Stomach (tissue), 8 donors: ENCODE measurements at regions not wholly inside any gene's neighbourhood (a gene's known extent, or its start where the extent isn't known, plus 50 kb on each side); places are given as distances from the start of the nearest gene placed in this dataset.

ENCODE experiments used
- DNase-seq, 2 donors: peaks; one replicate each; pipeline versions ENCODE4 v3.0.0 to v3.0.0-alpha.2; 2013 to 2019
- H3K27ac ChIP-seq, 5 donors: fragments of 200-600 bp in 4 of 5; sonication (generic) in 4 of 5; one replicate each; pipeline ENCODE4 v1.5.1; 2013 to 2019; ENCODE audit warnings: mild to moderate bottlenecking in 1 of 5, moderate library complexity in 1 of 5
- H3K27me3 ChIP-seq, 3 donors: fragments of 200-600 bp; sonication (generic); one replicate each; pipeline ENCODE4 v1.5.1; 2017 to 2019; ENCODE audit warnings: mixed run types in 1 of 3
- H3K36me3 ChIP-seq, 4 donors: fragments of 200-600 bp; sonication (generic); 1 replicate in 3 of 4; 2 replicates in 1 of 4; pipeline ENCODE4 v1.5.1; 2016 to 2019
- H3K4me1 ChIP-seq, 4 donors: fragments of 200-600 bp; sonication (generic); one replicate each; pipeline ENCODE4 v1.5.1; 2016 to 2019
- H3K4me3 ChIP-seq, 4 donors: fragments of 200-600 bp; sonication (generic) in 3 of 4; one replicate each; pipeline ENCODE4 v1.5.1; 2016 to 2019; ENCODE audit warnings: mild to moderate bottlenecking in 1 of 4
- H3K9me3 ChIP-seq, 4 donors: fragments of 200-600 bp; sonication (generic); one replicate each; pipeline ENCODE4 v1.5.1; 2016 to 2019
- EP300 ChIP-seq: sonication (generic); formaldehyde crosslinking; IDR thresholded peaks from one replicate; pipeline ENCODE4 v1.6.1; 2017; ENCODE audit warnings: antibody characterized with exemption
- POLR2A ChIP-seq, 4 donors: fragments of 450-650 bp; IDR thresholded peaks; one replicate each; pipeline ENCODE4 v1.6.1; 2016; ENCODE audit warnings: antibody characterized with exemption in 4 of 4, control low read depth in 2 of 4, mild to moderate bottlenecking in 1 of 4, moderate library complexity in 1 of 4
- POLR2AphosphoS5 ChIP-seq, 3 donors: sonication (generic); formaldehyde crosslinking; IDR thresholded peaks; one replicate each; pipeline ENCODE4 v1.6.1; 2016; ENCODE audit warnings: antibody characterized with exemption in 3 of 3
- WGBS, 5 donors: extraction: QIAGEN DNeasy Blood & Tissue Kit in 3 of 5; methylation state at CpG; one replicate each; pipeline versions ENCODE4 v1.1.5 to v1.1.7; 2013 to 2018; 5-methylcytosine and 5-hydroxymethylcytosine counted together
- intact Hi-C: fragments of 100-400 bp; cut with DNase I; formaldehyde crosslinking; loops from one replicate; pipeline ENCODE4 v1.15.1; 2023; ENCODE audit warnings: low total_unique reads
- TF ChIP-seq, protein P1 (sequence below), 7 experiments: fragments of 450-650 bp in 4 of 7; fragments of 200-600 bp in 3 of 7; sonication (generic) in 3 of 7; IDR thresholded peaks; one replicate each; pipeline ENCODE4 v1.5.1; 2016 to 2019; ENCODE audit warnings: antibody characterized with exemption in 7 of 7, control low read depth in 2 of 7, mild to moderate bottlenecking in 1 of 7
- donor health status: healthy with polysubstance abuse.
- donor health status: Bipolar disorder and iron deficiency.
- donor health status: healthy.

DNA sequence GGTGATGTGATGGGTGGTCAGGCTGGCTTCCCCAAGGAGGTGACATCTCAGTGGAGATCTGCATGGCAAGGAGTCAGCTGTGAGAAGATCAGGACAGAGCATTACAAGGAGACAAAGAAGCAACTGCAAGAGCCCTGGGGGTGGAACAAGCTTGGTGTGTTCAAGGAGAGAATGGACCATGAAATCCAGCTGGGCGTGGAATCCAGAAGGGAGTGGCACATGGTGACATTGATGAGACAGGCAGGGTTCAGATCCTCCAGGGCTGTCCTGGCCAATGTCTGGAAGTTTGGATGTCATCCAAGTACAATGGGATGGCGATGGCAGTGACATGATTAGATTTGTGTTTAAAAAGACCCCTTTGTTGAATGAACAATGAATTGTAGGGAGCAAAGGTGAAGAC lies 175.6 kb downstream of the MACROH2A1 start:
- intact Hi-C loops = no loop called here
- Histone ChIP-seq H3K27me3 (no peaks in the 10 kb centered on the region), H3K36me3 (no peaks in the 10 kb centered on the region), H3K4me1 (peaks cover 0 to 7% (median 0%) of the 10 kb centered on the region in 4 donors), H3K4me3 (no peak overlapping the region), H3K27ac (no peak overlapping the region), H3K9me3 (no peaks in the 10 kb centered on the region)
- 68 to 83% (median 72%) methylated on average over 2 of the region's 2 CpGs for WGBS, 5 donors
- no peak for TF ChIP-seq POLR2AphosphoS5 (IDR thresholded peaks at IDR 0.05)
- no peak for TF ChIP-seq POLR2A (IDR thresholded peaks at IDR 0.05)
- TF ChIP-seq EP300 = no peak
- TF ChIP-seq, protein P1, sequence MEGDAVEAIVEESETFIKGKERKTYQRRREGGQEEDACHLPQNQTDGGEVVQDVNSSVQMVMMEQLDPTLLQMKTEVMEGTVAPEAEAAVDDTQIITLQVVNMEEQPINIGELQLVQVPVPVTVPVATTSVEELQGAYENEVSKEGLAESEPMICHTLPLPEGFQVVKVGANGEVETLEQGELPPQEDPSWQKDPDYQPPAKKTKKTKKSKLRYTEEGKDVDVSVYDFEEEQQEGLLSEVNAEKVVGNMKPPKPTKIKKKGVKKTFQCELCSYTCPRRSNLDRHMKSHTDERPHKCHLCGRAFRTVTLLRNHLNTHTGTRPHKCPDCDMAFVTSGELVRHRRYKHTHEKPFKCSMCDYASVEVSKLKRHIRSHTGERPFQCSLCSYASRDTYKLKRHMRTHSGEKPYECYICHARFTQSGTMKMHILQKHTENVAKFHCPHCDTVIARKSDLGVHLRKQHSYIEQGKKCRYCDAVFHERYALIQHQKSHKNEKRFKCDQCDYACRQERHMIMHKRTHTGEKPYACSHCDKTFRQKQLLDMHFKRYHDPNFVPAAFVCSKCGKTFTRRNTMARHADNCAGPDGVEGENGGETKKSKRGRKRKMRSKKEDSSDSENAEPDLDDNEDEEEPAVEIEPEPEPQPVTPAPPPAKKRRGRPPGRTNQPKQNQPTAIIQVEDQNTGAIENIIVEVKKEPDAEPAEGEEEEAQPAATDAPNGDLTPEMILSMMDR (IDR thresholded peaks at IDR 0.05) = no peak
- peak in 1 of 2 donors; percentile 8 for DNase-seq

DNA sequence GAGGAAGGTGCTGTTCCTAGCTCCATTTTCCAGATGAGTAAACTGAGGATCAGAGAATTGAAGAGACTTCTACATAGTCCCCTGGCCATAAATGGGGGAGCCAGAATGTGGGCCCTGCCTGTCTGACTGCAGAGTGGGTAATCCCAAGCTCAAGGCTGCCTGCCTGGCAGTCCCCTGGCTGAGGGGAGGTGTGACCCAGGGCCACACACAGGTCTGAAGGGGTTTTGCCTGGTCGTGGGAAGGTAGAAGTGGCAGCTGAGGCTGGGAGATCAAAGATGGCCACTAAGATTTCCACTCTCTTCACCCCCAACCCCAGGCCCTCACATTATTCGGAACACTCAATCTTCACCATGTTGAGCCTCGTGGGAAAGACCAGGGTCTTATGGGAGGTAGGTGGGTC lies 176.3 kb downstream of the MACROH2A1 start:
- 74 to 86% (median 83%) methylated on average over 3 of the region's 3 CpGs for WGBS, 5 donors
- DNase-seq = peak in 1 of 2 donors; percentile 5

DNA sequence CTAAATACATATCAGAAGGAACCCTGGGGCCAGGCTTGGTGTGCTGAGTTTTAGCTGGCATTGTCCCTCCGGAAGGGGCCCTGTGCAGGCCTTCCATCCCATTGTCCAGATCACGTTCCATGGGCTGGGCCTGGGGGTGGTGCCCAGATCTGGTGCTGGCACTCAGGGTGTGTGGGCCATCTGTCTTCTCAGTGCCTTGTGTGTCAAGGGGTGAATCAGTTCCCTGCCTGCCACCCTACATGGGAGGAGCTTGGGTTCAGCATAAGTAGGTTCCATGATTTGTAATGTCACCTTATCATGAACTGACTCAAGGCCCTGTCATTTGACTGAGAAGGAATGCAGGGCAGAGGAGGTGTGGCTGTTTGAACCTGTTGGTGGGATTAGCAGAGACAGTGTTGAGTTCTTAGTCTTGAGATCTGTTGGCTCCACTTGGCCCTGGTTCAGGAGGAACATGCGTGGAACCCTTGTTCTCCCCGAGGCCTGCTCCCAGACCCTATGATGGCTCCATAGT lies 176.8 kb downstream of the MACROH2A1 start:
- peaks cover 0 to 7% (median 0%) of the 10 kb centered on the region in 4 donors for H3K4me1 ChIP-seq
- no peak overlapping the region for H3K4me3 ChIP-seq
- WGBS, 5 donors = 85 to 95% (median 89%) methylated on average over 3 to 4 of the region's 4 CpGs
- no peaks in the 10 kb centered on the region for H3K36me3 ChIP-seq
- no peak for TF ChIP-seq POLR2AphosphoS5 (IDR thresholded peaks at IDR 0.05)
- no peak for TF ChIP-seq POLR2A (IDR thresholded peaks at IDR 0.05)
- no peak for TF ChIP-seq EP300
- TF ChIP-seq, protein P1 (IDR thresholded peaks at IDR 0.05) = no peak
- peak in 1 of 2 donors; percentile 45 for DNase-seq
- H3K27ac ChIP-seq = no peak overlapping the region
- no peaks in the 10 kb centered on the region for H3K9me3 ChIP-seq
- intact Hi-C loops = no loop called here
- H3K27me3 ChIP-seq = no peaks in the 10 kb centered on the region

More for the DNA sequence above, 176.3 kb downstream of the MACROH2A1 start:
- H3K36me3 ChIP-seq = no peaks in the 10 kb centered on the region
- H3K9me3 ChIP-seq = no peaks in the 10 kb centered on the region
- TF ChIP-seq EP300 (no peak), POLR2A (IDR thresholded peaks at IDR 0.05) (no peak)
- no peak overlapping the region for H3K27ac ChIP-seq
- peaks cover 0 to 7% (median 0%) of the 10 kb centered on the region in 4 donors for H3K4me1 ChIP-seq
- intact Hi-C loops = no loop called here
- H3K27me3 ChIP-seq = no peaks in the 10 kb centered on the region
- H3K4me3 ChIP-seq = no peak overlapping the region

DNA sequence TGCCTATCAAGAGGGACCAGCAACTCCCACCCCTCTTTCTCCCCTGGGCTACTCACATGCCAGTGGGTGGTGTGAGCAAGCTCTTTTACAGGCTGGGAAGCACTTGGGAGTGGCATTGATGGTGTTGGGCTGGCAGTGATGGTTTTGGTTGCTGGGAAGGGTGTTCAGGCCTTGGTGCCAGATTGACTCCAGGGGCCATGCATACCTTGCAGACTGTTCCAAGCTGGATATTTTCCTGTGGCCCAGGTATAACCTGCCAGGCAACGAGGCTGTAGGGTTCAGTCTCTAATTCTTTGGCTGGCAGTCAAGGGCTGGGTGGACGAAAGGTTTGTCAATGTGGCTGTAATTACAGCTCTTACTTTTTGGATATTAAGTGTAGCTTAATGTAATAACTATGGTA lies 177.3 kb downstream of the MACROH2A1 start:
- H3K9me3 ChIP-seq = no peaks in the 10 kb centered on the region
- intact Hi-C loops = no loop called here
- H3K4me1 ChIP-seq = peaks cover 0 to 7% (median 0%) of the 10 kb centered on the region in 4 donors
- H3K36me3 ChIP-seq = no peaks in the 10 kb centered on the region
- H3K27me3 ChIP-seq = no peaks in the 10 kb centered on the region
- H3K4me3 ChIP-seq = no peak overlapping the region
- H3K27ac ChIP-seq = no peak overlapping the region
- WGBS, 5 donors = 75 to 95% (median 84%) methylated on average over 2 of the region's 2 CpGs
- TF ChIP-seq POLR2AphosphoS5 (IDR thresholded peaks at IDR 0.05) = no peak
- TF ChIP-seq EP300 = no peak
- TF ChIP-seq, protein P1 (IDR thresholded peaks at IDR 0.05) = no peak
- no peak for TF ChIP-seq POLR2A (IDR thresholded peaks at IDR 0.05)
- peak in 1 of 2 donors; percentile 14 for DNase-seq

DNA sequence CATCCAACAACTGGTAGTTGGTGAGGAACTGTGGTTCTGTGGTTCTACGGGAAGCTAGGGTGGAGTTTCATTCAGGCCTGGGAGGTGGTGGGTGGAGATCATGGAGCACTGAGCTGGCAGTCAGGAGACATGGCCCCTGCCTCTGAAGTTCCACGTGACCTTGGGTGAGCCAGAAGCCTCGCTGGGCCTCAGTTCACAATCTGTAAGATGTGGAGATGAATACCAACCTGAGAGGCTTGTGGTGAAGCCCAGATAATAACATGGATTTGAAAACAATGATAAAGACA lies 177.9 kb downstream of the MACROH2A1 start:
- no peaks in the 10 kb centered on the region for H3K27me3 ChIP-seq
- TF ChIP-seq POLR2A (IDR thresholded peaks at IDR 0.05) = no peak
- peak in 1 of 2 donors; percentile 22 for DNase-seq

More for the DNA sequence above, 177.9 kb downstream of the MACROH2A1 start:
- Histone ChIP-seq H3K4me3 (no peak overlapping the region), H3K36me3 (no peaks in the 10 kb centered on the region), H3K27ac (no peak overlapping the region), H3K4me1 (peaks cover 0 to 4% (median 0%) of the 10 kb centered on the region in 4 donors), H3K9me3 (no peaks in the 10 kb centered on the region)
- 71 to 85% (median 81%) methylated on average over 3 of the region's 3 CpGs for WGBS, 5 donors
- intact Hi-C loops = no loop called here
